IPS DF 4.7 (cell line): ENCODE measurements at regions not wholly inside any gene's neighbourhood (a gene's known extent, or its start where the extent isn't known, plus 50 kb on each side); places are given as distances from the start of the nearest gene placed in this dataset.
"Not testable (repeated sequence)": the region's sequence is repeated elsewhere in the genome, so short reads cannot be mapped to it uniquely, and the experiment has no call there.

Experiments
- DNase-seq: peaks from one replicate; pipeline ENCODE4 v3.0.0-alpha.2; 2013; ENCODE audit warnings: low spot score; ENCODE audit errors: extremely low read depth

DNA sequence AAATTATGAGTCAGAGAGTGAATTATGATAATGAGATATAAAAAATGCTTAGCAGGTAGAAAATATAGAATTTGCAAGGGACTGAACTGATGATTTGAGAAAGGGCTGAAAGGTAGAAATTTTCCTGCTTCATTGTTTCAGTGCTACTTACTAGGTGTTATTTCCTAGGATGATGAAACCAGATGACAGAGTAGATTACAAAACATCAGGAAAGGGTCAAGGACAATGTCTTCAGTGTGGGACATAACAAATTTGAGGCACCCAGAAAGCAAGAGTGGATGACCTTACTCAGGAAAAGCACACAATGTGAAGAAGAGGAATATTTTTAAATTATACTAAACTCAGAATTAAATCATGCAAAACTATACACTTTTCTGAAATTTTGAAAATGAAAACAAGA, 102.1 kb downstream of the SHCBP1 start:
- DNase-seq: no peak

DNA sequence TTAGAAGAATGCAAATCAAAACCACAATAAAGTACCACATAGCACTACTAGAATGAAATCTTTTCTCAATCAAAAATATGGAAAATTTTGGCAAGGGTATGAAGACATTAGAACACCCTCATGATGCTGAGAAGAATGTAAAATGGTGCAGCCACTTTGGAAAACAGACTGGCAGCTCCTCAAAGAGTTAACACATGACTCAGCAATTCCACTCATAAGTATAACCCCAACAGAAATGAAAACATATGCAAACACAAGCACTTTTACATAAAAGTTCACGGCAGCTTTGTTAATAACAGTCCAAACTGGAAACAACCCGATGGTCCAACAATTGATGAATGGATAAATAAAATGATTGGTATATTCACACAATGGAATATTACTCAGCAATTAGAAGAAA, 124.5 kb downstream of the SHCBP1 start:
- DNase-seq: no peak

DNA sequence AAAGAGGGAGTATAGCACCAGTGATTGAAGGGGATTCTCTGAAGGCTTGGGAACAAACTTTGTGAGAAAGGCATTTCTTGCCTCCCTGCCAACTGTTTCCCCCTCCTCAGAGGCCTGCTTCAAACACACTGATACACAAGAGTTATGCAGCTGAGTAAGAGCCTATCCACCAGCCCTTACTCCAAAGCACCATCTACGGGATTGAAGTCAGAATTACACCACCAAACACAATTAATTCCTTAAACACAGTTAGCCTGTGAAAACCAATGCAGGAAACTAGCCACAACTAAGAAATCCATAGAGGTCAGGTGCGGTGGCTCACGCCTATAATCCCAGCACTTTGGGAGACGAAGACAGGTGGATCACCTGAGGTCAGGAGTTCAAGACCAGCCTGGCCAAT, 138.3 kb downstream of the SHCBP1 start:
- no peak for DNase-seq

DNA sequence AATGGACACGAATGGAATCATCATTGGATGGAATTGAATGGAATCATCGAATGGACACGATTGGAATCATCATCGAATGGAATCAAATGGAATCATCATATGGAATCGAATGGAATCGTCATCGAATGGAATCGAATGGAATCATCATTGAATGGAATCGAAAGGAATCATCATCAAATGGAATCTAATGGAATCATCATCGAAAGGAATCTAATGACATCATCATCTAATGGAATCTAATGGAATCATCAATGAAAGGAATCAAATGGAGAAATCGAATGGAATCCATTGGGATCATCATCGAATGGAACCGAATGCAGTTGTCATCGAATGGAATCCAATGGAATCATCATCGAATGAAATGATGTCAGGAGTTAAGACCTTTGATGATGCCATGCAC, 154.9 kb downstream of the SHCBP1 start:
- no peak for DNase-seq

DNA sequence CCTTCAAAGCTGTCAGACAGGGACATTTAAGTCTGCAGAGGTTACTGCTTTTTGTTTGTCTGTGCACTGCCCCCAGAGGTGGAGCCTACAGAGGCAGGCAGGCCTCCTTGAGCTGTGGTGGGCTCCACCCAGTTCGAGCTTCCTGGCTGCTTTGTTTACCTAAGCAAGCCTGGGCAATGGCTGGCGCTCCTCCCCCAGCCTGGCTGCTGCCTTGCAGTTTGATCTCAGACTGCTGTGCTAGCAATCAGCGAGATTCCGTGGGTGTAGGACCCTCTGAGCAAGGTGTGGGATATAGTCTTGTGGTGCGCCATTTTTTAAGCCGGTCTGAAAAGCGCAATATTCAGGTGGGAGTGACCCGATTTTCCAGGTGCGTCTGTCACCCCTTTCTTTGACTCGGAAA, 166.4 kb downstream of the SHCBP1 start:
- DNase-seq: not testable (repeated sequence)

DNA sequence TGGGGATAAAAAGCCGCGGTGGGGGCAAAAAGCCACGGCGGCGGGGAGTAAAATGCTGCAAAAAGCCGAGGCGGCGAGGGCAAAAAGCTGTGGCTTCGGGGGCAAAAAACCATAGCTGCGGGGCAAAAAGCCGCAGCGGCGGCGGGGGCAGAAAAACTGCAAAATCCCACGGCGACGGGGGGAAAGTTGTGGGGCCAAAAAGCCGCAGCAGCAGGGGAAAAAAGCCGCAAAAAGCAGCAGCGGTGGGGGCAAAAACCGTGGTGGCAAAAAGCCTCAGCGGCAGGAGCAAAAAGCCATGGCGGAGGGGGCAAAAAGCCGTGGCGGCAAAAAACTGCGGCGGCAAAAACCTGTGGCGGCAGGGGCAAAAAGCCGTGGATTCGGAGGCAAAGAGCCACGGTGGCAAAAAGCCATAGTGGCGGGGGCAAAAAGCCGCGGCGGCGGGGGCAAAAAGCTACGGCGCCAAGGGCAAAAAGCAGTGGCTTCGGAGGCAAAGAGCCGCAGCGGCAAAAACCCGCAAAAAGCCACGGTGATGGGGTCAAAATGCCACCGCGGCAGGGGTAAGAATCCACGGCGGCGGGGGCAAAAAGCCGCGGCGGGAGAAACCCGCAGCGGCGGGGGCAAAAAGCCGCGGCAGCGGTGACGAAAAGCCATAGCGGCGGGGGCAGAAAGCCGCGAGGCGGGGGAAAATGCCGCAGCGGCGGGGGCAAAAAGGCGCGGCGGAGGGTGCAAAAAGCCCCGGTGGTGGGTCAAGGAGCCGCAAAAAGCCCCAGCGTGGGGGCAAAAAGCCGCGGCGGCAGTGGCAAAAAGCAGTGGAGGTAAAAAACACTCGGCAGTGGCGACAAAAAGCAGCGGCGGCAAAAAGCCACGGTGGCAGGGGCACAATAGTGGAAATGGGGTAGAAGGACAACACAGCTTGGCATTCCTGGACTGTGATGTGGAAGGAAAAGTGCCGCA, 192.8 kb downstream of the SHCBP1 start:
- DNase-seq: no peak

DNA sequence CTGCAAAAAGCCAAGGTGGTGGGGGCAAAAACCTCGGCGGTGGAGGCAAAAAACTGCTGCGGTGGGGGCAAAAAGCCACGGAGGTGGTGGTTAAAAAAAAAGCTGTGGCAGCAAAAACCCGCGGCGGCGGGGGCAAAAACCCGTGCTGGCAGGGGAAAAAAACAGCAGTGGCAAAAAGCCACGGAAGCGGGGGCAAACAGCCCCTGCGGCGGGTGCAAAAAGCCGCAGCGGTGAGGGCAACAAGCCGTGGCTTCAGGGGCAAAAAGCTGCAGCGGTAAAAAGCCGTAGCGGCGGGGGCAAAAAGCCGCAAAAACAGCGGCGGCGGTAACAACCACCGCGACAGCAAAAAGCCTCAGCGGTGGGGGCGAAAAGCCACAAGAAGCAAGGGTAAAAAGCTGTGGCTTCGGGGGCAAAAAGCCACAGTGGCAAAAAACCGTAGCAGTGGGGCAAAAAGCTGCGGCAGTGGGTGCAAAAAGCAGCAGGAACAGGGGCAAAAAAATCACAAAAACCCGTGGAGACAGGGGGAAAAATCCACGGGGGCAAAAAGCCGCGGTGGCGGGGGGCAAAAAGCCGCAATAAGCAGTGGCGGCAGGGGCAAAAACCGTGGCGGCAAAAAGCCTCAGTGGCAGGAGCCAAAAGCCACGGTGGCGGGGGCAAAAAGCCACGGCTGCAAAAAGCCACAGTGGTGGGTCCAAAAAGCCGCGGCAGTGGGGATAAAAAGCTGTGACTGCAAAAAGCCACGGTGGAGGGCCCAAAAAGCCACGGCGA, 193.7 kb downstream of the SHCBP1 start:
- no peak for DNase-seq

DNA sequence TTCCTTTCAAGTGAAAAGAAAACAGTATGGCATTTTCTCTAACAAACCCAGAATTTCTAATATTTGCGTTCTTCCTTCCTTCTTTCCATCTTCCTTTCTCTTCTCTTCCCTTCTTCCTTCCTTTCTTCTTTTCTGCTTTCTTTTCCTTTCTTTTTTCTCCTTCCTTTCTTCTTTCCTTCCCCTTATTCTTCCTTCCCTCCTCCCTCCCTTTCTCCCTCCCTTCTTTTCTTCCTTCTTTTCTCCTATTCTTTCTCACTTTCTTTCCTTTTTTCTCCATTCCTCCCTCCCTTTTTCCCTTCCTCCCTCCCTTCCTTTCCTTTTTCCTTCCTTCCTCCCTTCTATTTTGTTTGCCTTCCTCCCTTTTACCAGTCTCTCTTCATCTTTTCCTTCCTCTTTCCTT, 194.8 kb downstream of the SHCBP1 start:
- DNase-seq: no peak

DNA sequence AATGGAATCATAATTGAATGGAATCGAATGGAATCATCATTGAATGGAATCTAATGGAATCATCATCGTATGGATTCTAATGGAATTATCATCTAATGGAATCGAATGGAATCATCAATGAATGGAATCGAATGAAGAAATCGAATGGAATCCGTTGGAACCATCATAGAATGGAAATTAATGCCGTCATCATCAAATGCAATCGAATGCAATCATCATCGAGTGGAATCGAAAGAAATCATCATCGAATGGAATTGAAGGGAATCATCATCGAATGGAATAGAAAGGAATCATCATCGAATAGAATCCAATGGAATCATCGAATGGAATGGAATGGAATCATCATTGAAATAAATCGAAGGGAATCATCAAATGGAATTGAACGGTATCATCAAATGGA, 217.2 kb downstream of the SHCBP1 start:
- DNase-seq: no peak

DNA sequence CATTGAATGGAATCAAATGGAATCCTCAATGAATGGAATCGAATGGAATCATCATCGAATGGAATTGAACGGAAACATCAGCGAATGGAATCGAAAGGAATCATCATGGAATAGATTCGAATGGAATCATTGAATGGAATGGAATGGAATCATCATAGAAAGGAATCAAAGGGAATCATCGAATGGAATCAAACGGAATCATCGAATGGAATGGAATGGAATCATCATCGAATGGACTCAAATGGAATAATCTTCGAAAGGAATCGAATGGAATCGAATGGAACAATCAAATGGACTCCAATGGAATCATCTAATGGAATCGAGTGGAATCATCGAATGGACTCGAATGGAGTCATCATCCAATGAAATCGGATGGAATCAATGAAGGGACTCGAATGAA, 222.6 kb downstream of the SHCBP1 start:
- DNase-seq: not testable (repeated sequence)

DNA sequence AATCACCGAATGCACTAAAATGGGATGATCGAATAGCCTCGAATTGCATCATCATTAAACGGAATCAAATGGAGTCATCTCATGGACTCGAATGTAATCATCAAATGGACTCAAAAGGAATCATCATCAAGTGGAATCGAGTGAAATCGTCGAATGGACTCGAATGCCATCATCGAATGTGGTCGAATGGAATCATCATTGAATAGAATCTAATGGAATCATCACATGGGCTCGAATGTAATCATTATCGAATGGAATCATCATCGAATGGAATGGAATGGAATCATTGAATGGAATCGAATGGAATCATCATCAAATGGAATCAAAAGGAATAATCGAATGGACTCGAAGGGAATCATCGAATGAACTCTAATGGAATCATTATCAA, 224.3 kb downstream of the SHCBP1 start:
- not testable (repeated sequence) for DNase-seq

DNA sequence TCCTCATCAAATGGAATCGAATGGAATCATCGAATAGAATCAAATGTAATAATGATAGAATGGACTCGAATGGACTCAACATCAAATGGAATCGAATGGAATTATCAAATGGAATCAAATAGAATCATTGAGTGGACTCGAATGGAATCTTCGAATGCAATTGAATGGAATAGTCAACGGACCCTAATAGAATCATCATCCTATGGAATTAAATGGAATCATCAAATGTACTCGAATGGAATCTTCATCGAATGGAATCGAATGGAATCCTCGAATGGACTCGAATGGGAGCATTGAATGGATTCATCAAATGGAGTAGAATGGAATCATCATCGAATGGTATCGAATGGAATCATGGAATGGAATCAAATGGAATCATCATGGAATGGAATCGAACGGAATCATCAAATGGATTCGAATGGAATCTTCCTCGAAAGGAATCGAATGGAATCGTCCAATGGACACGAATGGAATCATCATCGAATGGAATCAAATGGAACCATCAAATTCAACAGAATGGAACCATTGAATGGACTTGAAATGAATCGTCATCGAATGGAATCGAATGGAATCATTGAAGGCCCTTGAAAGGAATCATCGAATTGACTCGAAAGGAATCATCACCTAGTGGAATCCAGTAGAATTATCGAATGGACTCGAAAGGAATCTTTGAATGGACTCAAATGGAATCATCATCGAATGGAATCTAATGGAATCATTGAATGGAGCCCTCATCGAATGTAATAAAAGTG, 224.9 kb downstream of the SHCBP1 start:
- not testable (repeated sequence) for DNase-seq

DNA sequence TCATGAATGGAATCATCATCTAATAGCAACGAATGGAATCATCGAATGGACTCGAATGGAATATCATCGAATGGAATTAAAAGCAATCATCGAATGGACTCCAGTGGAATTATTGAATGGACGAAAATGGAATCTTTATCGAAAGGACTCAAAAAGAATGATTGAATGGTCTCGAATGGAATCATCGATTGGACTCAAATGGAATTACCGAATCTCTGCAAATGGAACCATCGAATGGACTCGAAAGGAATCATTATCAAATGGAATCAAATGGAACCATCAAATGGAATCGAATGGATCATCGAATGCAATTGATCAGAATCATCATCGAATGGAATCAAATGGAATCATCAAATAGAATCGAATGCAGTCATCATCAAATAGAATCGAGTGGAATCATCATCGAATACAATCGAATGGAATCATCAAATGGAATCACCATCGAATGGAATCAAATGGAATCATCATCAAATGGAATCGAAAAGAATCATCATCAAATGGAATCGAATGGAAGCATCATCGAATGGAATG, 225.7 kb downstream of the SHCBP1 start:
- DNase-seq: not testable (repeated sequence)

DNA sequence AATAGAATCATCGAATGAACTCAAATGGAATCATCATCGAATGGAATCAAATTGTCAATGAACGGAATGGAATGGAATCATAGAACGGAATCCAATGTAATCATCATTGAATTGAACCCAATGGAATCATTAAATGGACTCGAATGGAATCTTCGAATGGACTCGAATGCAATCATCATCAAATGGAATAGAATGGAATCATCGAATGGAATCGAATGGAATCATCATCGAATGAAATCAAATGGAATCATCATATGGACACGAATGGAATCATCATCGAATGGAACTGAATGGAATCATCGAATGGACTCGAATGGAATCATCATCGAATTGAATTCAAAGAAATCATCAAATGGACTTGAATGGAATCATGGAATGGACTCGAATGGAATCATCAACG, 226.2 kb downstream of the SHCBP1 start:
- DNase-seq: not testable (repeated sequence)

DNA sequence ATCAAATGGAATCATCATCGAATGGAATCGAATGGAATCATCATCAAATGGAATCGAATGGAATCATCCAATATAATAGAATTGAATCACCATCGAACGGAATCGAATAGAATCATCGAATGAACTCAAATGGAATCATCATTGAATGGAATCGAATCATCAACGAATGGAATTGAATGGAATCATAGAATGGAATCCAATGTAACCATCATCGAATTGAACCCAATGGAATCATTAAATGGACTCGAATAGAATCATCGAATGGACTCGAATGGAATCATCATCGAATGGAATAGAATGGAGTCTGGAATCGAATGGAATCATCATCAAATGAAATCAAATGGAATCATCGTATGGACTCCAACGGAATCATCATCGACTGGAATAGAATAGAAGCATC, 227.0 kb downstream of the SHCBP1 start:
- DNase-seq: not testable (repeated sequence)

DNA sequence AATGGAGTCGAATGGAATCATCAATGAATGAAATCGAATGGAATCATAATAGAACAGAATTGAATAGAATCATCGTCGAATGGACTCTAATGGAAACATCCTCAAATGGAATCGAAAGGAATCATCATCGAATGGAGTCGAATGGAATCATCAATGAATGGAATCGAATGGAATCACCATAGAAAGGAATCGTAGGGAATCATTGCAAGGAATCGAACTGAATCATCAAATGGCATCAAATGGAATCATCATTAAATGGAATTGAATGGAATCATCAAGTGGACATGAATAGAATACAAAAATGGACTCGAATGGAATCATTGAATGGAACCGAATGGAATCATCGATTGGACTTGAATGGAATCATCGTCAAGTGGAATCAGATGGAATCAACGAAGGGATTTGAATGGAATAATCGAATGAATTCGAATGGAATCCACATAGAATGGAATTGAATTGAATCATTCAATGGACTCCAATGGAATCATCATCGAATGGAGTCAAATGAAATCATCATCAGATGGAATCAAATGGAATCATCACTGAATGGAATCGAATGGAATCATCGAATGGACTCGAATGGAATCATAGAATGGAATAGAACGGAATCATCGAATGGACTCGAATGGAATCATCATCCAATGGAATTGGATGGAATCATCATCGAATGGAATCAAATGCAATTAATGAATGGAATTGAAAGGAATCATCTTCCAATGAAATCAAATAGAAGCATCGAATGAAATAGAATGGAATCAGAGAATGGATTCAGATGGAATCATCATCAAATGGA, 228.1 kb downstream of the SHCBP1 start:
- not testable (repeated sequence) for DNase-seq

DNA sequence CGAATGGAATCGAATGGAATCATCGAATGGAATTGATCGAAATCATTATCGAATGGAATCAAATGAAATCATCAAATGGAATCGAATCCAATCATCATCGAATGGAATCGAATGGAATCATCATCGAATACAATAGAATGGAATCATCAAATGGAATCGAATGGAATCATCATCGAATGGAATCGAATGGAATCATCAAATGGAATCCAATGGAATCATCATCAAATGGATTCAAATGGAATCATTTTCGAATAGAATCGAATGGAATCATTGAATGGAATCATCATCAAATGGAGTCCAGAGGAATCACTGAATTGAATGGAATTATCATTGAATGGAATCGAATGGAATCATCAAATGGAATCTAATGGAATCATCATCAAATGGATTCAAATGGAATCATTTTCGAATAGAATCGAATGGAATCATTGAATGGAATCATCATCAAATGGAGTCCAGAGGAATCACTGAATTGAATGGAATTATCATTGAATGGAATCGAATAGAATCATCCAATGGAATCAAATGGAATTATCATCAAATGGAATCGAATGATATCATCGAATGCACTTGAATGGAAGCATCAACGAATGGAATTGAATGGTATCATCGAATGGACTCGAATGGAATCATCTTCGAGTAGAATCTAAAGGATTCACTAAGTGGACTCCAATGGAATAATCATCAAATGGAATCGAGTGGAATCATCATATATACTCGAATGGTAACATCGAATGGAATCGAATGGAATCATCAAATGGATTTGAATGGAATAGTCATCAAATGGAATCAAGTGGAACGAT, 230.3 kb downstream of the SHCBP1 start:
- DNase-seq: not testable (repeated sequence)

DNA sequence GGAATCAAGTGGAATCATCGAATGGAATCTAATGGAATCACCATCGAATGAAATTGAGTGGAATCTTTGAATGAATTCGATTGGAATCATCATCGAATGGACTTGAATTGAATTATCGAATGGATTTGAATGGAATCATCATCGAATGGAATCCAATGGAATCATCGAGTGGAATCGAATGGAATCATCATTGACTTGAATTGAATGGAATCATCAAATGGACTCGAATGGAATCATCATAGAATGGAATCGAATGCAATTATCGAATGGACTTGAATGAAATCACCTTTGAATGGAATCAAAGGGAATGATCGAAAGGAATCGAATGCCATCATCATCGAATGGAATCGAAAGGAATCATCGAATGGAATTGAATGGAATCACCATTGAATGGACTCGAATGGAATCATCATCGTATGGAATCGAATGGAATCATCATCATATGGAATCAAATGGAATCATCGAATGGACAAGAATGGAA, 231.6 kb downstream of the SHCBP1 start:
- peak; percentile 91 for DNase-seq

DNA sequence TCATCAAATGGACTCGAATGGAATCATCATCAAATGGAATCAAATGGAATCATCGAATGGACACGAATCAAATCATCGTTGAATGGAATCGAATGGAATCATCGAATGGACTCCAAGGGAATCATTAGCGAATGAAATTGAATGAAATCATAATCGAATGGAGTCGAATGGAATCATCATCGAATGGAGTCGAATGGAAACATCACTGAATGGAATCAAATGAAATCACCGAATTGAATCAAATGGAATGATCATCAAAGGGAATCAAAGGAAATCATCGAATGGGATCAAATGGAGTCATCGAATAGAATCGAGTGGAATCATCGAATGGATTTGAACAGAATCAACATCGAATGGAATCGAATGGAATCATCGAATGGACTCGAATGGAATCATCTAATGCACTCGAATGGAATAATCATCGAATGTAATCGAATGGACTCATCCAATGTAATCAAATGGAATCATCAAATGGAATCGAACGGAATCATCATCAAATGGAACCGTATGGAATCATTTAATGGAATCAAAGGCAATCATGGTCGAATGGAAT, 232.2 kb downstream of the SHCBP1 start:
- not testable (repeated sequence) for DNase-seq
